ENCODE measurements at regions not wholly inside any gene's neighbourhood (a gene's known extent, or its start where the extent isn't known, plus 50 kb on each side); places are given as distances from the start of the nearest gene placed in this dataset.

DNA sequence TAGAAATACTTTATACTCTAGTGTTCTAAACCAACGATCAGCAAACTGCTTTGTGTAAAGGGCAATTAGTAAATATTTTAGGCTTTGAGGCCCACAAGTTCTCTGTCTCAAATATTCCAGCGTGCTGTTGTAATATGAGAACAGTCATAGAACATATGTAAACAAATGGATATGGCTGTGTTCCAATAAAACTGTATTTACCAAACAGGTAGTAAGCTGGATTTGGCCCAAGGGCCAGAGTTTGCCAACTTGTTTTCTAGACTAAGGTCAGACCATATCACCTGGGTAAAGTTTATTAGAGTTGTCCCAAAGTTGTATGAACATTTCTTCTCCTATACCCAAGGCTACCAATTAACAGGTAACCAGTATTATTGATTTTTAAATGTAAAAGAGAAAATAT is 303.2 kb upstream of the MC4R start:
- TF ChIP-seq, protein P1, sequence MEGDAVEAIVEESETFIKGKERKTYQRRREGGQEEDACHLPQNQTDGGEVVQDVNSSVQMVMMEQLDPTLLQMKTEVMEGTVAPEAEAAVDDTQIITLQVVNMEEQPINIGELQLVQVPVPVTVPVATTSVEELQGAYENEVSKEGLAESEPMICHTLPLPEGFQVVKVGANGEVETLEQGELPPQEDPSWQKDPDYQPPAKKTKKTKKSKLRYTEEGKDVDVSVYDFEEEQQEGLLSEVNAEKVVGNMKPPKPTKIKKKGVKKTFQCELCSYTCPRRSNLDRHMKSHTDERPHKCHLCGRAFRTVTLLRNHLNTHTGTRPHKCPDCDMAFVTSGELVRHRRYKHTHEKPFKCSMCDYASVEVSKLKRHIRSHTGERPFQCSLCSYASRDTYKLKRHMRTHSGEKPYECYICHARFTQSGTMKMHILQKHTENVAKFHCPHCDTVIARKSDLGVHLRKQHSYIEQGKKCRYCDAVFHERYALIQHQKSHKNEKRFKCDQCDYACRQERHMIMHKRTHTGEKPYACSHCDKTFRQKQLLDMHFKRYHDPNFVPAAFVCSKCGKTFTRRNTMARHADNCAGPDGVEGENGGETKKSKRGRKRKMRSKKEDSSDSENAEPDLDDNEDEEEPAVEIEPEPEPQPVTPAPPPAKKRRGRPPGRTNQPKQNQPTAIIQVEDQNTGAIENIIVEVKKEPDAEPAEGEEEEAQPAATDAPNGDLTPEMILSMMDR (conservative IDR thresholded peaks at IDR 0.05 in 1 of 2, IDR thresholded peaks at IDR 0.05 in 1 of 2; ENCODE audit: low read depth in 1 of 2, low read length in 2 of 2), result no peak
- TF ChIP-seq EZH2 (IDR thresholded peaks at IDR 0.05; ENCODE audit: low read length, missing control alignments), result no peak

Measured in fibroblast of lung (primary cell).